Coronary artery (tissue), 2 donors: ENCODE measurements at regions not wholly inside any gene's neighbourhood (a gene's known extent, or its start where the extent isn't known, plus 50 kb on each side); places are given as distances from the start of the nearest gene placed in this dataset.

Experiments used
- DNase-seq: peaks from one replicate; pipeline ENCODE4 v3.0.0-alpha.2; 2017; ENCODE audit warnings: low spot score
- H3K27ac ChIP-seq, 2 donors: fragments of 200-600 bp; sonication (generic); one replicate each; pipeline ENCODE4 v1.5.1; 2016 to 2019
- H3K4me3 ChIP-seq: fragments of 200-600 bp; sonication (generic); 2 replicates; pipeline ENCODE4 v1.5.1; 2016; ENCODE audit warnings: mild to moderate bottlenecking, moderate library complexity
- CTCF ChIP-seq: fragments of 200-600 bp; sonication (generic); IDR thresholded peaks from one replicate; pipeline ENCODE4 v1.5.1; 2019; ENCODE audit warnings: antibody characterized with exemption

- TF ChIP-seq CTCF: no peak
- H3K4me3 ChIP-seq: no peak overlapping the region
- DNase-seq: peak; percentile 59
- H3K27ac ChIP-seq: no peak overlapping the region
Observed at GRCh38 chr2:607172-607571, 70.0 kb downstream of the TMEM18 start.

DNA sequence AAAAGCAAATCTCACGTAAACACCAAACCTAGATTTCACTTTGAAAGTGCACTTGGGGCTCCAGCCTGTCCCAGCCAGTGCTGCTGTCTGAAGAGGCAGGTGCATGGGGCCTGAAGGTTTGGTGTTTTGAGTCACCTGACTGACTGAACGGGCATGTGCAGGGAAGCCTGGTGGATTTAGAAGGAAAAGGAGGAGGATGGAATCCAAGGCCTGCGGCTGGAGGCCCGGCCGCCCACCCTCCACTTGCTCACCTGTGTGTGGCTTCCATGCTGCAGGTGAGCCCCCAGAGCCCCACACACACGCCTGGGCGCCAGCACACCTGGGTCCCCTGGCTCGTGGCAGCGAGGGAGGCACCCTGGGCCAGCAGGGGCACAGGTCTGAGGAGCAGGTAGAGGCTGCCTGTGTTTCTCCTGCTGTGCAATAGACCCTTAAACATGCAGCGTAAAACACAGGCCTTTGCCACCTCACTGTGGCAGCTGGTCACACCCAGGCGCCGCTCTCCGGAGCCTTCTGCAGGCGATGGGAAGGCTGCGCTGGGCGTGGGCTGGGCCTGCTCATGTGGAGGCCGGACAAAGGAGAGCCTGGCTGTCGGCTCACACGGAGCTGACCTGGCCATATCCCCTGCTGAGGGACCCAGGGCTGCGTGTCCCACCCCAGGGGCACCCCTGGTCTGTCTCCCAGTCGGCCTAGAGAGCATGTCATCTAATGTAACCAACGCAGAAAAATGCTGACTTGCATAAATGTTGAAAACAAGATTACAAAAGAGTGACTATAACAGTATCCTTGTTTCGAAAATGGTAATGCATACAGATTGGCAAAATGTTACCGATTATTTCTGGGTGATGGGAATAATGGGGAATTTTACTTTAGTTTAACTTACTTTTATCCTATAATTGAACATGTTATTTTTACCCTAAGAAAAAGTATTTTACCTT lies 71.3 kb downstream of the TMEM18 start:
- peak; percentile 60 for DNase-seq
- H3K4me3 ChIP-seq: no peak overlapping the region
- H3K27ac ChIP-seq: no peak overlapping the region
- no peak for TF ChIP-seq CTCF

DNA sequence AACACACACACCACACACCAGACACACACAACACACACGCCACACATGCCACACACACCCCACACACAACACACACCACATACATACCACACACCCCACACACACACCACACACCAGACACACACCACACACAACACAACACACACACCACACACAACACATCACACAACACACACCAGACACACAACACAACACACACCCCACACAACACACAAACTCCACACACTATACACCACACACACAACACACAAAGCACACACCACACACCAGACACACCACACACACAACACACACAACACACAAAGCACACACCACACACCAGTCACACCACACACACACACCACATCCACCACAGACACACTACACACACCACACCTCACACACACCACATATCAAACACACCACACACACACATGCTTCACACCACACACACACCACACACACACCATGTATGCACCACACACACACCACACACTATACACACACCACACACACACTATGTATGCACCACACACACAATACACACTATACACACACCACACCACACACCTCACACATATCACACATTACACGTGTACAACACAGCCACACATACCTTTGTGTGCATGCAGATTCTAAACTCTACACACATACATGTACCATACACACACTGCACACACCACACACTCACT lies 72.2 kb downstream of the TMEM18 start:
- DNase-seq: peak; percentile 40
- Histone ChIP-seq H3K27ac (no peak overlapping the region), H3K4me3 (no peak overlapping the region)
- no peak for TF ChIP-seq CTCF

- Histone ChIP-seq H3K4me3 (no peak overlapping the region), H3K27ac (no peak overlapping the region)
- peak; percentile 31 for DNase-seq
- no peak for TF ChIP-seq CTCF
Observed at GRCh38 chr2:604385-604784, 72.8 kb downstream of the TMEM18 start.

DNA sequence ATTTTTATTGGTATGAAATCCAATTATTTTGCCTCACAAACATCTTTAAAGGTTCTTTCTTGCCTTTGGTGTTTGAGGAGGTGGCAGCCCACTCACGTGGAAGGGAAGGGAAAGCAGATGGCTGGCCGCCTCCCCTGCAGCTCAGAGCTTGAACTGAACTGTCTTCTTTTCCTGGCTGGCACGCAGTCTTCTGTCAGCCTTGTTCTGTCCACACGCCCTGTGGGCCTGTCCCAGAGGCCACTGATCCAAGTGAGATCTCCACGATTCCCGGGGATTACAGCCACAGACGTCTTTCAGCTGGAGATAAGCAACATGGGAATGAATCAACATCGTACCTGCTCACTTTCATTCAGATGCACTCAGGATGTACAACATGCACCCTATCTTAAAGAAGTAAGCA lies 73.3 kb downstream of the TMEM18 start:
- TF ChIP-seq CTCF: no peak
- no peak overlapping the region for H3K4me3 ChIP-seq
- H3K27ac ChIP-seq: no peak overlapping the region
- DNase-seq: peak; percentile 47

GRCh38 chr2:603427-603826 lies 73.8 kb downstream of the TMEM18 start:
- Histone ChIP-seq H3K4me3 (no peak overlapping the region), H3K27ac (no peak overlapping the region)
- no peak for TF ChIP-seq CTCF
- peak; percentile 19 for DNase-seq
